PFSK-1 (cell line): ENCODE measurements at regions not wholly inside any gene's neighbourhood (a gene's known extent, or its start where the extent isn't known, plus 50 kb on each side); places are given as distances from the start of the nearest gene placed in this dataset.

Experiments used
- FOXP2 ChIP-seq: optimal IDR thresholded peaks from 2 replicates; pipeline ENCODE3; 2011; ENCODE audit warnings: borderline replicate concordance, control low read depth, inconsistent platforms; ENCODE audit not compliant: insufficient read depth; ENCODE audit errors: extremely low read length, extremely low read depth
- POLR2AphosphoS5 ChIP-seq: IDR thresholded peaks from 2 replicates; pipeline ENCODE4 v1.6.1; 2012; ENCODE audit warnings: low read depth, mild to moderate bottlenecking, control low read depth, low read length, moderate library complexity
- REST ChIP-seq, 2 experiments: IDR thresholded peaks; 2 replicates each; pipeline versions ENCODE4 v1.6.1 to v1.8.0; 2011 to 2012; ENCODE audit warnings: low read depth in 2 of 2, low read length in 2 of 2, control low read depth in 1 of 2, inconsistent platforms in 1 of 2, mild to moderate bottlenecking in 1 of 2, moderate library complexity in 1 of 2; ENCODE audit not compliant: insufficient read depth in 1 of 2
- SIN3A ChIP-seq: IDR thresholded peaks from 2 replicates; pipeline ENCODE4 v1.6.1; 2012; ENCODE audit warnings: mild to moderate bottlenecking, low read length, moderate library complexity, borderline replicate concordance; ENCODE audit not compliant: insufficient read depth
- TAF1 ChIP-seq: IDR thresholded peaks from 2 replicates; pipeline ENCODE4 v1.6.1; 2012; ENCODE audit warnings: low read length, control low read depth, borderline replicate concordance; ENCODE audit not compliant: insufficient read depth

GRCh38 chr19:31761281-31761913 is 412.2 kb upstream of the TSHZ3 start:
- TF ChIP-seq POLR2AphosphoS5 (no peak), TAF1 (no peak), SIN3A (no peak), FOXP2 (no peak), REST (IDR thresholded peaks at IDR 0.05; ENCODE audit: insufficient read depth in 1 of 2, low read depth in 2 of 2, low read length in 2 of 2) (no peak)

GRCh38 chr19:31770223-31770622 is 421.0 kb upstream of the TSHZ3 start:
- no peak for TF ChIP-seq REST (IDR thresholded peaks at IDR 0.05; ENCODE audit: insufficient read depth in 1 of 2, low read depth in 2 of 2, low read length in 2 of 2)
- TF ChIP-seq FOXP2, result no peak
- TF ChIP-seq POLR2AphosphoS5, result no peak
- no peak for TF ChIP-seq TAF1
- no peak for TF ChIP-seq SIN3A

- TF ChIP-seq POLR2AphosphoS5 (no peak), REST (IDR thresholded peaks at IDR 0.05; ENCODE audit: insufficient read depth in 1 of 2, low read depth in 2 of 2, low read length in 2 of 2) (no peak), TAF1 (no peak), SIN3A (no peak), FOXP2 (no peak)
Measured at GRCh38 chr19:31772915-31773314, 423.7 kb upstream of the TSHZ3 start.

GRCh38 chr19:31781542-31781941 is 432.3 kb upstream of the TSHZ3 start:
- no peak for TF ChIP-seq TAF1
- no peak for TF ChIP-seq POLR2AphosphoS5
- no peak for TF ChIP-seq SIN3A
- no peak for TF ChIP-seq FOXP2
- no peak for TF ChIP-seq REST (IDR thresholded peaks at IDR 0.05; ENCODE audit: insufficient read depth in 1 of 2, low read depth in 2 of 2, low read length in 2 of 2)

- TF ChIP-seq POLR2AphosphoS5 (no peak), SIN3A (no peak), TAF1 (no peak), REST (IDR thresholded peaks at IDR 0.05; ENCODE audit: insufficient read depth in 1 of 2, low read depth in 2 of 2, low read length in 2 of 2) (no peak), FOXP2 (no peak)
Measured at GRCh38 chr19:31783592-31783991, 434.4 kb upstream of the TSHZ3 start.
